SHP77 treated with DMSO at 0.1 percent for 48 hours (cell line): ENCODE measurements at regions not wholly inside any gene's neighbourhood (a gene's known extent, or its start where the extent isn't known, plus 50 kb on each side); places are given as distances from the start of the nearest gene placed in this dataset.

Experiments
- DNase-seq: peaks from one replicate; lab custom pipeline; 2025; lab: John Stamatoyannopoulos, UW

- DNase-seq = no peak
Observed at GRCh38 chr17:79150035-79150733, 75.6 kb downstream of the ENGASE start.

- no peak for DNase-seq
Observed at GRCh38 chr17:79148584-79148983, 74.0 kb downstream of the ENGASE start.

- no peak for DNase-seq
Observed at GRCh38 chr17:79147746-79148506, 73.3 kb downstream of the ENGASE start.

- DNase-seq = no peak
Observed at GRCh38 chr17:79146562-79146961, 71.9 kb downstream of the ENGASE start.

GRCh38 chr17:79145548-79145947 is 70.9 kb downstream of the ENGASE start:
- DNase-seq = no peak

GRCh38 chr17:79144133-79144532 is 69.5 kb downstream of the ENGASE start:
- no peak for DNase-seq

GRCh38 chr17:79142375-79142774 is 67.8 kb downstream of the ENGASE start:
- no peak for DNase-seq

GRCh38 chr17:79141578-79142355 is 67.1 kb downstream of the ENGASE start:
- DNase-seq = no peak

- DNase-seq = no peak
Observed at GRCh38 chr17:79138826-79139225, 64.2 kb downstream of the ENGASE start.

GRCh38 chr17:79137789-79138165 is 63.2 kb downstream of the ENGASE start:
- DNase-seq = no peak

- no peak for DNase-seq
Observed at GRCh38 chr17:79137015-79137788, 62.6 kb downstream of the ENGASE start.

GRCh38 chr17:79136596-79136995 is 62.0 kb downstream of the ENGASE start:
- no peak for DNase-seq
